ENCODE measurements at regions not wholly inside any gene's neighbourhood (a gene's known extent, or its start where the extent isn't known, plus 50 kb on each side); places are given as distances from the start of the nearest gene placed in this dataset.
A peak's percentile ranks its signal among the peaks of the same experiment; 100 is the strongest.

DNA sequence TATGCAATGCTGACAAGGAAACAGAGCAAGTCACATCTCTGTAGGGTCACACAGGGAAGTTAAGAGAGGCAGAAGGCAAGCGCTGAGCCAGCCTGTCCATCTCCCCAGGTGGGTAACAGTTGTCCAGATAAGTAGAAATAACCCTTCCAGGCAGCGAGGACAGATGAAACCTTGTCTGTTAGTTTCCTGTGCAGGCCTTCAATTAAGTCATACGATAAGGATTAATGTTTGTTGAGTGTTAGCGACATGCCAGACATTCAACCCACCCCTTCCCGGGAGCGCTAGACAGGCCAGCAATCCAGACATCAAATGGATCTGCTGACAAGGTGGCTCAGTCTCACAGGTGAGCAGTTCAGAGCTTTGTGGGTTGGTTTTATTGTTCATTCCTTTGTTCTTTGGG, 221.5 kb upstream of the FMN2 start:
- no peak for DNase-seq (ENCODE audit: low read depth in 3 of 3, low spot score in 1 of 3)

DNA sequence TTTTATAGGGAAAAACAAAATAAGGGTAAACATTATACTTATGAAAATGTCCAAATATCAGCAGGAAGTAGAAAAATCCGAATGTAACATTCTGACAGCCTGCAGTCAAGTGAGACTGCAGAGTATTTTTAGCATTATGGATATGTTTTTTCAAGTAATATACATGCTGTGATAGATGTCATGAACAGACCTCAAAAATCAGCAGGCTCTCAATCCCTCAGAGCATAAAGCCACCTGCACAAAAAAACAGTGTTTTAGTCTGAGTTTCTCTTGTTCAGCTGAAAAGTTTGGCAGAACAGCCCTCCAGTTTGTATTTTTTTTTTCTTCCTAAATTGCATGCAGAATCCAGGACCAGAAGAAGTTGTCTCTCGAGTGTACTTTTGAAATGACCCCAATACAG, 219.1 kb upstream of the FMN2 start:
- DNase-seq (ENCODE audit: low read depth in 3 of 3, low spot score in 1 of 3) = no peak

DNA sequence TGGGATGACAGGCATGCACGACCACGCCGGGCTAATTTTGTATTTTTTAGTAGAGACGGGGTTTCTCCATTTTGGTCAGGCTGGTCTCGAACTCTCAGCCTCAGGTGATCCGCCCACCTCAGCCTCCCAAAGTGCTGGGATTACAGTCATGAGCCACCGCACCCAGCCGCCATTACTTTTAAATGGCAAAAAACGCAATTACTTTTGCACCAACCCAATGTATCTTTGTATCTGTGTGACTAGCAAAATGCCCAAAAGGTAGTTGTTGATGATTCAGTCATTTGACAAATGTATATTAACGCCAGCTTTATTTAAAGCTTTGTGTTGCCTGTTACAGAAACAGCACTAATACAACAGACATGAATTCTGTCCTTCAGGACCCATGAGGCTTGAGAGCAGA, 216.9 kb upstream of the FMN2 start:
- DNase-seq (ENCODE audit: low read depth in 3 of 3, low spot score in 1 of 3) = no peak

DNA sequence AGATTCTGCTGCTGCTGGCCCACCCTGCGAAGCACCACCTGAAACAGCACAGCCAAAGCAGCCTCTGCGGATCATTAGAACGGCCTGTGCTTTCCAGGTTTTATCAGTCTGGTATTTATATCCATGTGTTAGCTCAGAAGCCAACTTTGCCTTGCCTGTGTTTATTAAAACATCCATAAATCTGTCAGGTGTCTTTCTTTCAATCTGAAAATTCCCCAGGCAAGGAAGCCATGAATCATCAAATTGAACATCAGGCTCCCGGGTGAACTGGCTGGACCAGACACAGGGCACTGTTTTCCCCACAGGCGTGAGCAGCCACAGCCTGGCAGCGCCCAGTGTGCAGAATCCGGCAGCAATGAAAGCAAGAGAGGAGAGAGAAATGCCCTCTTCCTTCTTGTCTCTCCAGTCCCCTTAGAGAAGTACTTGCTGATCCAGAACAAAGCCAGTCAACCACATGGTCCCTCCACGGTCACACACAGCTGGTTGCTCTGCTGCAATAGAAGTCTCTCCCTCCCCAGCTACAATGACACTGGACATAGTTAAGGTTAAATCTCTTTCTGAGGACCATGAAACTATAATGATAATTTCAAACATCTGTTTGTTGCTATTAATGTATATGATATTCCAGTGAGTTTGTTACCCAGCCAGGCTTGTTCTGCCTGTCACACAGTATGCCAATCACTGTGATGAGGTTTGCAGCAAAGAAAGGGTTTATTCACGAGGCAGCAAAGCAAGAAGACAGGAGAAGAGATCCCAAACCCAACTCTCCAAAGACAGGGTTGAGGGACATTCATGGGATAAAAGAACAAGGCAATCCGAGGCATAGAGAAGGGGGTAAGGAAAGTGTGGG, 212.1 kb upstream of the FMN2 start:
- DNase-seq (ENCODE audit: low read depth in 3 of 3, low spot score in 1 of 3) = no peak

DNA sequence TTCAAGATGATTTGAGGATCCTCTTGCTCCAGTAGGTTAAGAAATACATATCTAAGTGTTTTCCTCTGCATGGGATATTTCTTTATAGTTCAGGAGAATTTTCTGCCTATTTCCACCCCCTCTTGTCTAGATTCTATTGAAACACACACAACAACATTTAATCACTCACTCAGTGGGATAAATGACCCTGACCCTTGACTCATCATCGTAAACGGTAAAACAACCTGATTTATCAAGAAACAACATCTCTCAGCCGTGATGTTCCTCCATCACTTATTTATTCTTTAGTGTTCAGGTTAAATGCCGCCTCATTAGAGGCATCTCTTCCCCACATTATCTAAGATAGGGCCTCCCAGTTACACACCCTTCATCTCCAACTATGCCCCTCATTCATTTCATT, 208.7 kb upstream of the FMN2 start:
- no peak for DNase-seq (ENCODE audit: low read depth in 3 of 3, low spot score in 1 of 3)

DNA sequence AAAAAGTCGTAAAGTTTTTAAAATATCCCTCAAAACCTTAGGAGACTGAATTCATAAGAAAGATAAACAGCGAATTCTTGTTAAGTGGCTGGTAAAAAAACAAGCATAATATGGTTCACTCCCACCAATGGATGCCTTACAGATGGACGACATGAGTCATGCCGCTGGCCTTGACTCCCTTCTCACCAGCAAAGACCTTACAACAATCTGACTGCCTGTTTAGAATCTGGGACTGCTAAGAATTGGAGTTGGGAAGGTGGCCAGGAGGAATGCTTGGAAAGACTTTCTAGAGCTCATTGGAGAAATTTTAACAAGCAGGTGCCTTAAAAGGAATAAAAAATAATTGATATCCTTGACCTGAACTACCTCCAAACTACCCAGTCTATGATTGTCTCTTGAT, 206.9 kb upstream of the FMN2 start:
- DNase-seq (ENCODE audit: low read depth in 3 of 3, low spot score in 1 of 3) = no peak

DNA sequence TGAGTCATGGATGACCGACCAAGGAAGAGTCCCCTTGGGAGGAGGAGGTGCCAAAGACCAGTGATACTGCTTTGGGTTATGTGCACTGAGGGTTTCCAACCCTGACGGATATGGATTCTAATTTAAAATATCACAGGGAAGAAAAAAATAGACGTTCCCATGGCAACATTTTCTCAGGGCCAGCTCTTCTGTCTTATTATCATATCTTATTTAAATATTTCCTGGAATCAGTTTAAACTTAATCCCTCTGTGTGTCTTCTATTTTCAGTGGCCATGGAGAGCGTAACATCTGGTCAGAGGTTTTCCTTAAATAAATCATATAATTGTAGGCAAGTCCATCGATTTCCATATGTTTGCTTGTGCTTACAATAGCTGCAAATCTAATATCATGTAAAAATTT, 205.4 kb upstream of the FMN2 start:
- no peak for DNase-seq (ENCODE audit: low read depth in 3 of 3, low spot score in 1 of 3)

DNA sequence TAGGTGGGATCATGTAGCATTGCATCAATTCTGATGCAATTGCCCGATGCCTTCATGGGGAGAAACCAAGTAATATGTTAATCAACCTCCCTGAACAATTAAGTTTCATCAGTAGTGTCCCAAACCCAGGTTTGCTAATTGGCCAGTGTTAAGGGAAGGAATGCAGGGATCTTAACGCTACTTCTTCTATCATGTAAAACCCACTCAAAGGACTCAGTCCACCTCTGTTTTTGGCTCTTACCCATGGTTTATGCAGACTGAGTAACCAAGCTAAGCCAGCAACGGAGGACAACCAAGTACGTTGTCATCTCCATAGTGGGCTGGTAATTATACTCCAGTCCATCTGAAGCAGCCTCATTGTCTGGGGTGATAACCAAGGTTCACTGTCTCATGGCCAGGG, 203.0 kb upstream of the FMN2 start:
- no peak for DNase-seq (ENCODE audit: low read depth in 3 of 3, low spot score in 1 of 3)

DNA sequence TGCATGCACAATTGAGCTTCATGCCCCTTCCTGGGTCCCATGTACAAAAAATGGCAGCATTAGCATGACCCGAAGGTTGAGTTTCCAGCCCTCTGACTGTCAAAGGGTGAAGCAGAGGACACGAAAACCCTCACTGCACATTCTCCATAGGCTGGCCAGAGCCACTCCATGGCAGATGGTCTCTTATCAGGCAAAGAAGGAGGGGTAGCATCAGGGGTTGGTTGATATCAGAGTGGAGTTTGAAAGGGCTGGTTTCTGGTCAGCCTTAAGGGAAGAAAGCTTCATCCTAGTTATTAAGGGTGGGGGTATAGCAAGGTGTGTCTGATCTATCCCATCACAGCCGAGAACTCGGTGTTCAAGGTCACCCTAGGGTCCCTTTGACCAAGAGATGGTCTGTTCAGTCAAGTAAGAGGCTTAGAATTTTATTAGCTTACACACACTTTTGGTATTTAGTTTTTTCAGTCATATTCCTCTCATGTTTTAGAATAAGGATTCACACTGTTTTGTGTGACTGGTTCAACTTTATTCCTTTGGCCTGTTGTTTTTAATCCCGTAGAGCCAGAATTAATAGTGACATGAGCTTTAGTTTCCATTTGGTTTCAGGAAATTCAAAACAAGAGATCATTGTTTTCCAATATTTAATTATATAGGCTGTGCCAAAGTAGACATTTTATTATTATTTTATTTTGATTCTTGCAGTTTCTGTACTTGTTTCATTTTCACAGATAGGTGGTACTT, 199.9 kb upstream of the FMN2 start:
- DNase-seq (ENCODE audit: low read depth in 3 of 3, low spot score in 1 of 3) = no peak

DNA sequence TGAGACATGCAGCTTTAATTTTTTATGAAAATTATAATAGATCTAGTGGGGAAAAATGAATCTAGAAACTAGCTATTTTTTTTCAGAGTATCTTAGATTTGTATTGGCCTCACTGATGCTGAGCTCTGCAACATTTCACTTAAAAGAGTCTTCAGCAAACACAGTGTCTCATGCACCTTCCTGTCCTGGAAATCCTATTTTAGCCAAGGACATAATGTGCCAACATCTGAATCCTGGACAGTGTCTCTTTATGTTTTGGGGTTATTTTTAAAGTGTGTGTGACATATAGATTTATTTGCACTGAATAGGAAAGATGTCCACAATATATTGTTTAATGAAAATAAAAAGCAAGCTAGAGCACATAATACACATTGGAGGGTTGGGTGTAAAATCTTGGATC, 199.1 kb upstream of the FMN2 start:
- no peak for DNase-seq (ENCODE audit: low read depth in 3 of 3, low spot score in 1 of 3)

DNA sequence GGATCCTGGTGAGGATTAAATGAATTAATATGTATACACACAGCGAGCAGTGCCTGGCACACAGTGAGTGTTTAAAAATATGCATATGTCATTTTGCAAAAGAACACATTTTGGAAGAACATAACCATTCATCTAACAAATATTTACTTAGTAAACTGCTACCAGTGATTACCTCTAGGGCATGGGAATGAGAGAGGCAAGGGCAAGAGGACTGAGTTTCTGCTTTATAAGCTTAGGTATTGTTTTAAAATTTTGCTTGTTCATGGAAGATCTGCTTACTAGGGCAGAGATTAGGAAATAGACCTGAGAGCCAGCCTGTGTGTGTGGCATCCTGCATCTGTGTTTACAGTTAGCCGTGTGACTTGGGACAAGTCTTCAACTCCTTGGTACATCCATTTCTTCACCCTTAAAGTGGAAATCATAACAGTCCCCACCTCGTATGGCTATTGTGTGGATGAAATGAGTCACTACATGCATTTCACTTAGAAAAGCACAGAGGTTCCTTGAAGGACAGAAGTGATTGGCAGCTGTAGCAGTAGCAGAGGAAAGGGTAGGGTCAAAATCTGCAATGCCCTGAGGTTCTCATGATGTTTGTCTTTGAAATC, 198.5 kb upstream of the FMN2 start:
- no peak for DNase-seq (ENCODE audit: low read depth in 3 of 3, low spot score in 1 of 3)

DNA sequence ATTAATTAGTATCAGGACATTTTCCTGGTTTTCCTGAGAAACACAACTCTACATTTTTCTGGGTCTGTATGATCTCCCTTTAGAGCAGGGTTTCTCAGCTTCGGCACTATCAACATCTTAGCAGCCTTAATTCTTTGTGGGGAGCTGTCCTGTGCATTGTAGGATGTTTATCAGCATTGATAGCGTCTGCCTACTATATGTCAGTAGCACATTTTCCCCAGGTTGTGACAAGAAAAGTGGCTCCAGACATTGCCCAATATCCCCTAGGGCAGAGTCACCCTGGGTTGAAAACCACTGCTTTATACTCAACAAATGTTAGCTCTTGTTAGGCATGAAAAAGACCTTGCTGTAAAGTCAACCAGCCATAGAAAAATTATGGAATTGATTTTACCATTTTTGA, 195.1 kb upstream of the FMN2 start:
- no peak for DNase-seq (ENCODE audit: low read depth in 3 of 3, low spot score in 1 of 3)

DNA sequence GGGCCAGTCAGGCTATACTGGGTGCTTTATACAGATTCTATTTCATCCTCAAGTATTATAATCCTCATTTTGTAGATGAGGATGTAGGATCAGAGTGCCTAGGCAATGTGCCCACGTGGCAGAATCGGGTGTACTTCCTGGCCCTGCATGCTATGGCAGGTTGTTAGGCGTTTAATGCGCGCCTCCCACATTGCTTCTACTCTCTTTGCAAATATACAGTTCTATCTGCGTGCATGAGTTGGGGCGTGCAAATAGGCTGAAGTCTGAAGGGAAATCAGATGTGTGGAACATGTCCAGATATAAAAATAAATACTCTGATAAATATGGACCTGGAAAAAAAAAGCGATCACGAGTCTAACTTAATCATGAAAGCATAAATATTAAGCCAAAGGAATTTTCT, 194.7 kb upstream of the FMN2 start:
- DNase-seq (ENCODE audit: low read depth in 3 of 3, low spot score in 1 of 3) = no peak

DNA sequence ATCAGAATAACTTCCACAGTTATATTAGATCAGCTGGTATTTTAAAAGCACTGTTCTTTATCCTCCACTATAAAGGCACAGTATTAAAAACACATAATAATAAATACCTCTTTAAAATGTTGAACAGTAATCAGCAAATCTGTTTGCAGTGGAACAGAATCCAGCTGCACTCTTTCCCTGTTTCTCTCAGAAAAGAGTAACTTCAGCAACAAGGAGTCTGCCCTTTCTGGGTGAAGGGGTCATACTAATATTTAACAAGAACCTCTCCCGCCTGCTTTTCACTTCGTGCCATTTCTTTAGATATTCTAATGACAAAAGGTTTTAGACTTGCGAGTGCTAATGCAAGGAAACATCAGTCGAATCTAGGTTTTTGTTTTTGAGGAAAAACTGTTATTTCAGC, 194.2 kb upstream of the FMN2 start:
- no peak for DNase-seq (ENCODE audit: low read depth in 3 of 3, low spot score in 1 of 3)

DNA sequence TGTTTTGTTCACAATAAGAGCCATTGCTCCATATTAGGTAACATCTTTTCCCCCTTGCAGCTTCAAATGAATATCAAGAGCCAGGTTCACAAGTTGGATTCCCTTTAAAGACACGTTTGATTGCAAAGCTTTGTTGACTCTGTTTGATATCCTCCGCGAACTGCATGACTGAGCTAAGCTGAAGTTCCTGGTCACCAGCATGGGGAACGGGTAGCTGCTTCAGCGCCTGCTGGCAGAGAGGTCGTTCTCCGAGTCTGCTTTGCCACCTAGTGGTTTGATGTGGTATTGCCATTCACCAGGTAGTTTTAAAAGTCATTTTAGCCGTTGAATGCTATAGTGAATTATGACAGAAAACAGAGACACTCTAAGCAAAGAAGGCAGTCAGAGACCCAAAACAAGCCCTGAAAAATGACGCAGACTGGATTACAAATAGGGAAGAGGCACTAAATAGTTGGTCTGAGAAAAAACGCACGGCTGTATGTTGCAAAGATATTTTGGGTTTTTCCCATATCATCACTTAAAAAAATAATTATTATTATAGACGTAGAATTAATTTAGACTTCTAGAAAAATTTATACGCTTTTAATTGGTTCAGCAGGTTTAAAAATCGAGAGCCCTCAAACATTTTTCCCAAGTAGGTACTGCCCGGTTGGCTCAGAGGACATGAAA, 193.5 kb upstream of the FMN2 start:
- peak; percentile 40 to 51 (median 49) for DNase-seq (ENCODE audit: low read depth in 3 of 3, low spot score in 1 of 3)

DNA sequence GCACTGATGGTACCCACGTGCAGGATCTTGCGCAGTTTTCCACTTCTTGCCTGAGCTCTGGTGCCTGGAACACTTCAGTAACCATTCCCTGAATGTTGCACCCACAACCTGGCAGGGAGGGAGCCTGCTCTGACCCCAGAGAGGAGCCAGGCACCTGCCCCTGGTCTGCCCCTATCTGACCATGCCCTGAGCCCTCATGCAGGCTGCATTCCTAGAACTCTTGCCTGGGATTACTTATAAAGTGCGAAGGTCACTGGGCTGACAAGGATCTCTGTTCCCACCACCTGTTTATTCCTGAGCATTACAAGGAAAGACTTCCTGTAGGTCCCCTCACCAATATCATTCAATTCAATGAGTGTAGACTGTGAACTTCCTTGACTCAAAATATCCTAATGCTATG, 191.9 kb upstream of the FMN2 start:
- no peak for DNase-seq (ENCODE audit: low read depth in 3 of 3, low spot score in 1 of 3)

DNA sequence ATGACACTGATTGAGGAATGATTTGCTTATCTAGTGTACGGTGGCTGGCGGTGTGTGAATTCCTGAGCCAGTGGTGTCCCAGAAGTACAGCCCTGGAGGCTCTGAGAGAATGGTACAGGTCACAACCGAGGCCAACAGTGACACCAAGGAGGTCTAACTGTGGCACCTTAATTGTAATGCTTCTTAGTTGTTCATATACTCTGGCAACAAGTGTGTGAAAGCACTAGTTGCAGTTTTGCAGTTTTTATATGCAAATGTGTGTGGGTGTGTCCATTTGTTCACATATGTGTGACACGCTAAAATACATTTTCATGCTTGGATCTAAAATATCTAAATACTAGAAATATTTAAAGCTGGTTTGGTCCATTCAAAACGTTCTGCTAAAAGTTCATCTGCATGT, 185.3 kb upstream of the FMN2 start:
- no peak for DNase-seq (ENCODE audit: low read depth in 3 of 3, low spot score in 1 of 3)

DNA sequence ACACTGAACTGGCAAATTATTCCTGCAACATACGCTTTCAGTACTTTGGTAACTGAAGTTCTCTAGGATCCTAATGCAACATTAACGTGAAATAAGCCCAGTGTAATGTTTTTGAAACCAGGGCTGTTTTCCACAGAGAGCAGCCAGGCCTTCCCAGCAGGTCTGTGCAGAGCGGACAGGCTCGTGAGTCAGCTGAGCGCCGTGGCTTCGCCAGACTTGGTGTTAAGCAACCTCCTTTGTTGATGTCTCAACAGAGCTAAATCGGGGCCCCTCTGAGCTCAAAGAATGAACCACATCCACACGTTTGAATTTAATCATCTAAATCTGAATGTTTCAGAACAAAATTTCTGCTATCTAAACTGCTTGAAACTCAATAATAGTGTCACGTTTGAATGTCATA, 181.8 kb upstream of the FMN2 start:
- no peak for DNase-seq (ENCODE audit: low read depth in 3 of 3, low spot score in 1 of 3)

DNA sequence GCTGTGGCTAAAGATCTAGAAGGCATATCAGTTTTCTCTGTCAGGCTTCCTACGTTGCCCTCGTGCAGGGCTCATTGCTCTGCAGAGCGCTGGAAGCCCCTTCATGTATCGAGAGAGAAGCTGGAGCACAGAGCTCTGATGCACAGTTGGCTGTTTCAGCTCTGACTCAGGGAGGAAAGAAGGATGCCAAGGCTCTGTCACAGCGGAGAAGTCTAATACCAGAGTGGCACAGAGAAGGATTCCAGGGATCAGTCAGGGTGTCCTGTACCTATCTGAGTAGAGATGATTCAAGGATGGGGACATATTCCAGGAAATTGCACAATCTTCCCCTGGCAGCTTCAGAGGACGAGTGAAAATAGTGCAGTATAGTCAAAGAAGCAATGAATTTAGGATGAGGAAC, 179.2 kb upstream of the FMN2 start:
- no peak for DNase-seq (ENCODE audit: low read depth in 3 of 3, low spot score in 1 of 3)

DNA sequence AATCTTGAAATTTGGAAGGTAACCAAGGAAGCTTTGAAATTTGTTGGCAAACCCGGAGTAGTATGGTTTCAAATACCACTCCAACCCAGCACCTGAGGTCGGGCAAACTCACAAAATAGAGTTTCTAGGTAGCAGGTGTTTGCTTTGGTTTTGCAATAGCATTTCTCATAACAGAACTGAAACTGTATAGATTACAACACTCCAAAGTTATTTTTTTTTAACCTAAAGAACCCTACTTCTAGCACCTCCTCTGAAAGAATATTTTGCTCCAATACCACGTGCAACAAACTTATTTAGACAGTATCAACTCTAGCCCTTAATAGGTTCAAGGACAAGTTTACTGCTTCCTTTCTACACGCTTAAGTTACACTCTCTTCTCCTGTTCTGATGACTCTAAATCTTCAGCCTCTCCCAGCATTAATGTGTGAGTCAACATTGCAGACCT, 178.5 kb upstream of the FMN2 start:
- DNase-seq (ENCODE audit: low read depth in 3 of 3, low spot score in 1 of 3) = no peak

DNA sequence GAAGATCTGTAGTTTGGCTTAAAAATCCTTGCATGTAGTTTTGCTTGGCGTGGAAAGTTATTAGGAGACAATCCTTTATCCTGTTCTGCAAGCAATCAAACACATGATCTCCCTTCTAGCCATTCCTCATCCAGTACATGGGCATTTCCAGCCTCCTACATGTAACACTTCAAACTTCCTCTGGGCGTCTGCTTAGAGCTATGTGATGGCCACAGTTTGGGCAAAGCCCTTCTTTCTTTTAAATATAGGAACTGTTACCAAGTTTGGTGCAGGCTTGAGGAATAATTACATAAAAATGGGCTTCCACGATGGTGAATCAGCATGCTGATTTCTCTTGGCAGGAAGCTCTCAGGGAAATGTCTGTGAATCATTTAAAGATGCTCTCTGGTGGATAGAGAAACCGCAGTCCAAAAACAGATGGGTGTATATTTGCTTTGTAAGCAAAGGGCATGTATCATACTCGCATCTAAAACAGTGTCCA, 176.9 kb upstream of the FMN2 start:
- no peak for DNase-seq (ENCODE audit: low read depth in 3 of 3, low spot score in 1 of 3)

DNA sequence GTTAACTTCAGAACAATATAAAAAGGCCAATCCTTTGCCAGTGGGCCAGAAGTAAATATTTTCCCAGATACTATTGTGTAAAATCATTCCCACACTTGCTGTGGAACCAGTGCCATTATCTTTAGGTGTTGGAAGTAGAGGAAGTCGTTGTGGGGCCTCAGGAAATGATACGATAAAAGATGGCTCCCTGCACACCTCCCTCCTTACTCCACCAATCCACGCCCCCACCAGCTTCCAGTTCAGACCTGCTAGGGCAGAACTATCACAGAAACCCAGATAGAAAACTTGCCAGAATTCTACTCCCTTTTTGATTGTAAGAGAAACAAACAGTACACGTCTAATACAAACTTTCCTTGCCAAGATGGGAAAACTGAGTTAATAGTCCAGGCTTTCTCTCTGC, 173.0 kb upstream of the FMN2 start:
- no peak for DNase-seq (ENCODE audit: low read depth in 3 of 3, low spot score in 1 of 3)

All from stimulated activated CD4-positive, alpha-beta T cell treated with anti-CD3 and anti-CD28 coated beads, TNF-alpha, amount 100 ng/mL, for 1 hour (primary cell).